ENCODE measurements at regions not wholly inside any gene's neighbourhood (a gene's known extent, or its start where the extent isn't known, plus 50 kb on each side); places are given as distances from the start of the nearest gene placed in this dataset.

GRCh38 chrX:20789103-20789502, 522.4 kb upstream of the RPS6KA3 start:
- TF ChIP-seq CTCF (IDR thresholded peaks at IDR 0.05; ENCODE audit: insufficient read depth, low read depth, low read length) (no peak), EZH2 (IDR thresholded peaks at IDR 0.05; ENCODE audit: insufficient read depth, low read length) (no peak)

All from astrocyte (in vitro differentiated cells and primary cell).